NOMO-1 (cell line): ENCODE measurements at regions not wholly inside any gene's neighbourhood (a gene's known extent, or its start where the extent isn't known, plus 50 kb on each side); places are given as distances from the start of the nearest gene placed in this dataset.
A peak's percentile ranks its signal among the peaks of the same experiment; 100 is the strongest.
"Not testable (repeated sequence)": the region's sequence is repeated elsewhere in the genome, so short reads cannot be mapped to it uniquely, and the experiment has no call there.

ENCODE experiments used
- DNase-seq, 2 experiments: peaks; one replicate each; lab custom pipeline; 2025; ENCODE audit not compliant: unreplicated experiment in 2 of 2; lab: John Stamatoyannopoulos, UW

DNA sequence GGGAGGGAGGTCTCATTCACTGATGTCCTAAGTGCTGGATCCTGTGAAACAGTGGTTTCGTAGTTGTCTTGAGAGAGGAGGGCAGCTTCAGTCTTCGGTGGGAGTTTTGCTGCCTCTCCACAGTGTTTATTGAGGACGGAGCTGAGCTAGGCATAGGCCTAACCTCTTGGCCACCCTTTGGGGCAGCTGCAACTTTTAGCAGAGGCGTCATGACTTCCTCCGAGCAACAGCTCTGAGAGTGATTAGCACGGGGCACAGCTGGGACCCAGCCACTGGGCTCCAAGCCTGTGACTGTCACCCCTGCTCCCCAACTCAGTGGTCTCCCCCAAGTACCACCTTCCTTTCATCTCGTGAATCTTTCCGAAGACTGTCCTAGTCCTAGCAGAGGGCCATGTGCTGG lies 139.9 kb upstream of the NCOR2 start:
- DNase-seq: no peak

DNA sequence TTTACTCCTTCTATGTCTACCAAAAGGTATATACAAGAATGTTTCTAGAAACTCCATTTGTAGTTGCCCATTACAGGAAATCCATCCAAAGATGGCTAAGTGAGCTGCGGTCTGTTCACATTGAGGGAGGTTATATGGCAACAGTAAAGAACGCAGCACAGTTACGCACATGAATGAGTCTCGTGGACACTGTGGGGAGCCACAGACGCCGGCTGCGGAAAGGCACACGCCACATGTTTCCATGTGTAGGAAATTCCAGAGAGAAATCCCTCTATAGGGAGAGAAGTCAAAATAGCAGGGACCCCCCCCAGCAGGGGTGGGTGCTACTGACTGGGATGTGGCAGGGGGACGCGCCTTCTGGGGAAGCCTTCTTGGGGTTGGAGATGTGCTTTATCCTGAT lies 139.0 kb upstream of the NCOR2 start:
- DNase-seq: no peak

DNA sequence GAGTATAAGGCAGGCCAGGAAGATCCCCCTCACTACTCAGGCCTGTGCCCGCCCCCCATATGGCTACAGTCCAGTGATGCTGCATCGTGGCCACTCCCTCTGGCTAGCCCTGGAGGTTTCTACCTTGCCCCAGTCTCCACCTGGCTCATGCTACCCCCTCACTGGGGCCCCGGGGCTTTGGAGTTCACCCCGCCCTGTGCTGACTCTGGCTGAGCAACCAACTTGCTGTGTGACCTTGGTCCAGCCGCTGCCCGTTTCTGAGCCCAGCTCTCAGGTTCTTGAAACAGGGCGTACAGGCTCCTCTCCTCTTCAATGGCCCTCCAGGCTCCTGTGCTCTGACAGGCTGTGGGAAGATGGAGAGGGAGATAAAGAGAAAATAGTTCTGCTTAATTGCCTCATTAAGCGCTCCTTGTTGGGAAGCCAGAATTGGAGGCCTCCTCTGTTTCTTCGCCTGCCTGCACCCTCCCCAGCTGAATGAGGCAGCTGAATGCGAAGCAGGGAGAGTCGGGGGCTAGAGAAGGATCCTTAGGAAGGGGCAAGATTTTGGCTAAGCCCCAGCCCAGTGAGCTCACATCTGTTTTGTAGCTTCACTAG lies 138.2 kb upstream of the NCOR2 start:
- no peak for DNase-seq

DNA sequence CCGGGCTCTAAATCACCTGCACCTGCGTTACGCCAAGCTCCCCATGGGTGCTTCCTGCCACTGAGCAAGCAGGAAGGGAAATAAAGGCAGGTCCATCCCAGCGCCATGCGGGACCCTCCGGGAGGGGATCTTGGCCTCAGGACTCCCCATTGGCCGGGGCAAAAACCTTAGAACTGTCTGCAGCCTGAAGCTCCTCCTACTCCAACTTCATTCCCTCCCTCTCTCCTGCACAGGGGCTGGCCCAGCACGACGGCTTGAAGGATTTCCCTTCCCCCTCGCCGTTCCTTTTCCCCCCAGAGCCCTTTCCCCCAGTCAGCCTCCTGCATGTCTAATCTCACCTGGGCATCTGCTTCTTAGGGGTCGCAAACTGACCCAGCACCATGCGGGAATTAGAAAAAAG lies 137.2 kb upstream of the NCOR2 start:
- DNase-seq: no peak

DNA sequence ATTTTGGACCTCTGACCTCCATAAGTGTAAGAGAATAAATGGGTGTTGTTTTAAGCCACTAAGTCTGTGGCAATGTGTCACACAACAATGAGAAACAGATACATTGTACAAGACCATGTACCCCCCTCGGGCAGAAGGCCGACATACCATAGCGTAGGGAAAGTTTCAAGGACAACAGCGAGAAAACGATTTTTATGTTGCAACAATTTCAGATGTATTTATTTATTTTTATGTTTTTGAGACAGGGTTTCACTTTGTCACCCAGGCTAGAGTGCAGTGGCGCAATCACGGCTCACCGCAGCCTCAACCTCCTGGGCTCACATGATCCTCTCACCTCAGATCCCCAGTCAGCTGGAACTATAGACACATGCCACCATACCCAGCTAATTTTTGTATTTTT lies 136.4 kb upstream of the NCOR2 start:
- peak; percentile 55 to 74 for DNase-seq

DNA sequence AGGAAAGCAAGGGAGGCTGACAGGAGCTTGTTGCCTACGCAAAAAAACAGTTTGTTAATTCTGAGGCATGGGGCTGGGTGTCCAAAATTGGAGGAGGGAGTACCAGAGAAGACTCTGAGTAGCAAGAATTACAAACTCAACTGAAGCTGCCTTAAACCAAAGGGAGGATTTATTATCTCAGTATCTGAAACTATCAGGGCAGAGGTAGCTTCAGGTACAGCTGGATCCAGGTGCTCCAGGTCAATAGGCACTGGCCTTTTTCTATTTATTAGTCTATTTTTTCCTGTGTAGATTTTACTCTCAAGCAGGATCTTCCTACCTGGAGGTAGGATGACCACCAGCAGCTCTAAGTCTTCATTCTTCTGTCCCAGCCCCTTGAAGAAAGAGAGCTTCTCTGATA lies 135.3 kb upstream of the NCOR2 start:
- DNase-seq: no peak

DNA sequence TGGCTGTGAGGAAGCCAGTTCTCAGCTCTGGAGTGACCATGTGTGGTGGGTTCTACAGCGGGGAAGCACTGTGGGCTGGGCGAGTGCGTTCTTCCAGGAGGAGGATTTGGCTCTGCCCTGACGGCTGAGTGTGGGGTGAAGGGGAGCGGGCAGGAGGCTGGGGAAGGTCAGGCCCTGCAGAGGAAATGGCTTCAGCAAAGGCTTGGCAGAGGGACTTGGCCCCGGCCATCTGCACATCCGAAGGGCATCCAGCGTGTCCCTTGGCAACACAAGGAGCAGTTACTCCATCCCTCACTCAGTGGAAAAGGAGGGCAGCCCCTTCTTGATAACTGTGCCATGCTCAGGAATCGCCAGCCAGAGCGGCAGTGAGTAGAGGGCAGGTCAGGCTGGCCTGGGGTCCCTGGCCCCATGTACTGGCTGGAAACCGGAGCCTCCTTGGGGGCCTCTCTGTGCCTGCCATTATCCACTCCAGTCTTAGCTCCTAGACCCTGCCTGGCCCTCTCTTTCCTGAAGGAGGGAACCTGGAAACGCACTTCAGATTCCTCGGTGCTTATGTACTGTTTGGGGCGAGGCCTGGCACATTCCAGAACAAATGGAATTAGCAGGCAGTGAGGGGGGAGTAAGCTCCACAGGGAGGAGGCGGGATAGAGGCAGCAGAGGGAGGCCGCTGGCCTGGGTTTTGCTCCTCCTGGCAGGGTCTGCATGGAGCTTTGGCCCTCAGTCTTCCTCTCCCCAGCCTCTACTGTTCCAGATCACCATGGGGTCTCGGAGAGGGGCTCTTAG lies 133.6 kb upstream of the NCOR2 start:
- no peak for DNase-seq

DNA sequence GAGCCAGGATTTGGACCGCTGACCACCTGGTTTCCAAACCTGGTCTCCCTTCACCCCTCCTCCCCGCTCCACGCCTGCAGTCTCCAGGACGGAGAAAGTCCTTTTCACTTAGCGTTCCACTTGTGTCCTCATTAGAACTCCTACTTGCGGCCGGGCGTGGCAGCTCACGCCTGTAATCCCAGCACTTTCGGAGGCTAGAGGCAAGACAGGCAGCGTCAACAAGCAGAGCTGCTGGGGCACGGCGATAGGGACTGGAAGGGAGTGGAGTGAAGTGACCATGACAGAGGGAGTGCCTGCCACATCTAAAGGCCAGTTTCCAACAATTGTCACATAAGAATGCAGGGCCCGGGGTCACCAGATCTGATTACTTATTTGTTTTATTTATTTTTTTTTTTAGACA lies 132.5 kb upstream of the NCOR2 start:
- no peak for DNase-seq

DNA sequence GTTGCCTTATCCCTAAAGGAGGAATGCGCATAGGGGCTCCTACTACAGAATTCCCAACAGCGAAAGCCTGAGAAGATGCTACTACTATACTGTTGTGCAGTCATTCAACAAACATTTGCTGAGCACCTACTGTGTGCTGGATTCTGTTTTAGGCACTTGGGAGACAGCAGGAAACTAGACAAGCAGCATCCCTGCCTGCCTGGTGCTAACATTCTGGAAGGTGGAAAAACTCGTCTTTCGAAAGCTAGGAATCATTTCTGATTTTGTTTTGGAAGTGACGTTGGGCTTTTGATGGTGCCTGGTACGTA lies 131.5 kb upstream of the NCOR2 start:
- no peak for DNase-seq

DNA sequence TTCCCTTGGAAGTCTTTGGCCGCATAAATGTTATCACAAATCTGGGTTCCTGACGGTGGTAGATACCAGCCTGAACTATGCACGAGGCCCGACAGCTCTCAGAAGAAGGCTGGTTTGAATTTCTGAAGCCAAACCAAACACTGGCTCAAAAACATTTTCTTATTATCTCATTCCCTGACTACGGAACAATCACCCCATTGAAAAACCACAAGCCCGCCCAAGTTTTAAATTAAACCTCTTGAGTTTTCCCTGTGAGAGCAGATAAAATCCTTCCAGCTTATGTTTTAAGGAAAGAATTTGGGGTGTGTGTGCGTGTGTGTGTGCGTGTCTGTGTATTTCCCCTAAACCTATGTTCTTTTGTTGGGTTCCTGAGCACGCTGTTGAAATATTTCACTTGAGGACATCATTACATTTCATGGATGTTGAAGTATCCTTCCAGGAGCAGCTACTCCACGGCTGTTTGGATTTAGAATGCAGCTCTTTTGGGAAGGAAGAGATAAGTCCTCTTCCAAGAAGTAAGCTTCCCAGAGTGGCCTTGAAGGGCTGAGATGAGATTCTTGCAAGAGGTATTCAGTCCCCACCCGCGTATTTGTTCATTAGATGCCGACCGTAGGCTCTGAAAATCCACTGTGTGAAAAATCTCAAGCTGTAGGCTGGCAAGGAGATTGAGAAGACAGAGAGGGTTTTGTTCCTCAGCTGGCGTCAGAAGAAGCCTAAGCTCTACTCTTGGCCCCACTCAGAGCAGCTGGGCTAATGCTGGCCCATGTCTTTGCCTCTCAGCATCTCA lies 131.0 kb upstream of the NCOR2 start:
- DNase-seq: no peak

DNA sequence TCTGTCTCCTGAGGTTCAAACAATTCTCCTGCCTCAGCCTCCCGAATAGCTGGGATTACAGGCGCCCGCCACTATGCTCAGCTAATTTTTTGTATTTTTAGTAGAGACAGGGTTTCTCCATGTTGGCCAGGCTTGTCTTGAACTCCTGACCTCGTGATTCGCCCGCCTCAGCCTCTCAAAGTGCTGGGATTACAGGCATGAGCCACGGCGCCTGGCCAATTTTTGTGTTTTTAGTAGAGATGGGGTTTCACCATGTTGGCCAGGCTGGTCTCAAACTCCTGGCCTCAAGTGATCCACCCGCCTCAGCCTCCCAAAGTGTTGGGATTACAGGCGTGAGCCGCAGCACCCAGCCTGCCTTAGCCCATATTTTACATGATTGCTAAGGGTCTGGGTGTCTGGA lies 130.3 kb upstream of the NCOR2 start:
- not testable (repeated sequence) for DNase-seq

DNA sequence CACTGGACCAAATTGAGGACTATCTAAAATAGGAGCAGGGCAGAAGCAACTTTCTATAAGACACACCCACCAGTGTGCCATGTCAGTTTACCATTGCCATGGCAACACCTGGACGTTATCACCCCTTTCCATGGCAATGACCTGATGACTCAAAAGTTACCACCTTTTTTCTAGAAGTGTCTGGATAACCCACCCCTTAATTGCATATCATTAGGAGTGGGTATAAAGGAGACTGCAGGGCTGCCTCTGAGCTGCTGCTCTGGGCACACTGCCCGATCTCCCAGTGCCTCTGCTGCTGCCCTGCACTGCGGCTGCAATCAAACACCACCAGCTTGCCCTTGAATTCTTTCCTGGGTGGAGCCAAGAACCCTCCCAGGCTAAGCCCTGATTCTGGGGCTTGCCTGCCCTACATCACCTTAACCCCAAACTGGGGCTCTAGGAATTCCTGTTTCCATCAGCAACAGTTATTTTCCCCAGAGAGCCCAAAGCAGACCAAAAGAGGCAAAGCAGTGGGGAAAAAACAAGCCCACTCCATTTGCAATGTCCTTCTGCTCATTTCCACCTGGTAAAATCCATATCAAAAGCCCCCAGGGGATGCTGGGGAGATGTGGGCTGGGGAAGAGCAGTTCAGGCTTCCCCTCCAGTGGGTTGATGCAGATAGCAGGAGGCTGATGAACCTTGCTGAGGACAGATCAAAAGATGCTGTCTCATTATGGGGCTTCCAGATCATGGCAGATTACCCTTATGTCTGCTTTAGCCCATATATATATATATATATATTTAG lies 129.5 kb upstream of the NCOR2 start:
- DNase-seq: no peak

DNA sequence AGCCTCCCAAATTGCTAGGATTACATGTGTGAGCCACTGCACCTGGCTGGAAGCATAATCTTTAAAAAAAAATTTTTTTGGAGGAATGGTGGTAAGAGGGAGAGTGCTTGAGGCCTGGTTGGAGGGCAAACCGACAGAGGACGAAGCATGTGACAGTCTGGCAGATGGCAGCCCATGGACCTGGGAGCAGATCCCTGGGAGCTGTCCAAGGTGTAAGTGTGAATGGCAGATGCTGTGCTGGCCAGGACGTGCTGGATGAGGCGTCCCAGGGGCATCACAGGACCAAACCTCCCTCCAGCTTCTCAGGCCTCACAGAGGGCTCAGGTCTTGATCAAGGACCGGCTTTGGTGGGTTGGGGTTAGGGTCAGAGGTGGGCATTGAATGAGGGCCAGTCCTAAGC lies 128.4 kb upstream of the NCOR2 start:
- no peak for DNase-seq

DNA sequence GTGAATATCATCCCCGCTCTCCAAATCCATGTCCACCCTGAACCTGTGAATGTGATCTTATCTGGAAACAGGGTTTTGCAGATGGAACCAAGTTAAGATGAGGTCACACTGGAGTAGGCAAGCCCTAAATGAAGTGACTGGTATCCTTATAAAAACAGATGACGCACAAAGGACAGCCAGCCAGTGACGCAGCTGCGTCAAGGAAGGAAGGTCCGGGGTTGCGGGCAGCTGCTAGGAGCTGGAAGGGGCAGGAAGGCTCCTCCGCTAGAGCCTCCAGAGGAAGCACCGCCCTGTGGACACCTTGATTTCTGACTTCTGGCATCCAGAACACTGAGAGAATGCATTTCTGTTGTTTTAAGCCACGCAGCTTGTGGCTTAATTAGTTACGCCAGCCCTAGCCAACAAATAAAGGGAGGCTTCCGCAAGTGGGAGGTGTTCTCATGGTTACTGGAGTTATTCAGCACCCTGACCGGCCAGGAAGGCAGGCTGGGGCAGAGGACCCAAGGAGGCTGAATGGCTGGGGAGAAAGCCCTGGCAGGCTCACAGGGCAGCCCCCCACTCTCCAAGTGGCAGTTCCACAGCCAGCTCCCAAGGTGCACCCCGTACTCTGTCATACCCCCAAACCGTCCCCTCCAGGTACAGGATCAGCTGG lies 127.6 kb upstream of the NCOR2 start:
- DNase-seq: no peak

DNA sequence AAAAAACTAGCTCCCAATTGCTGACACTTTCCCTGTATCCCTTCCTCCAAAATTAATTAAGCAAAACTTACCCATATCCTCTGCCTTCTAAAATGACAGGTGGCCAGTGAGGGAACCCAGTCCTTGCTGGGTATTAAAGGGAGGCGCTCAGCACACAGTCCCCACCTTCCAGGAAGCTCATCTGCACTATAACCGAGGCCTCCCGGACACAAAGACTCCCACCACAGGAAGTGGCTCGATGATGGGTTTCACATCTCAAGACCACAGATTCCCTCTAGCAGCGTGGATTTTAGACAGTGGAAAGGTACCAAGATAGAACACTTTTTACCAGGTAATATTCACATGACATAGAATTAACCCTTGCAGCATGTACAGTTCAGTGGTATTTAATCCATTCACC lies 126.8 kb upstream of the NCOR2 start:
- DNase-seq: peak; percentile 60 to 66

DNA sequence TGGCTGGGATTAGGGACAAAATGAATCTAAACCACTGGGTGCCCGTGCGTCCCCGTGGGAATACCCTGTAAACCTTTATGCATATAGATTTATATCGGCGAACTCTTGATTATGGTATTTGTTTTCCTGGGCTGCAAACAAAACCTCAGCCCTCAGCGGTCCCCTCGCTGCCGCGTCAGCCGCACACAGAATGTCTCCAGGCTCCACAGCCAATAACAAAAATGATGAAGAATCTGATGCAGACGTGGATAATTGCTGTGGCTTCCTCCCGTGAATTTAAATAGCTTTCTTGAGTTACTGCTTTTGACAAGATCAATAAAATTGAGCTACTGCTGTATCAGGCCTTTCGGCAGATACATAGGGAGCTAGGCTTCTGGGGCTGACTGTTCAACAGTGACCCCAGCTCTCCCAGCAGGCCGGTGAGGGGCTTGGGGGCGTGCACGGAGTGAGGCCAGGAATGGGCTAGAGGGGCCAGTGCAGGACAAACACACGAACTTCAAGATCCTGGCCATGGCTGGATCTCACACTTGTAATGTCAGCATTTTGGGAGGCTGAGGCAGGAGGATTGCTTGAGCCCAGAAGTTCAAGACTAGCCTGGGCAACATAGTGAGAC lies 125.8 kb upstream of the NCOR2 start:
- peak in 1 of 2 experiments; percentile 40 for DNase-seq

DNA sequence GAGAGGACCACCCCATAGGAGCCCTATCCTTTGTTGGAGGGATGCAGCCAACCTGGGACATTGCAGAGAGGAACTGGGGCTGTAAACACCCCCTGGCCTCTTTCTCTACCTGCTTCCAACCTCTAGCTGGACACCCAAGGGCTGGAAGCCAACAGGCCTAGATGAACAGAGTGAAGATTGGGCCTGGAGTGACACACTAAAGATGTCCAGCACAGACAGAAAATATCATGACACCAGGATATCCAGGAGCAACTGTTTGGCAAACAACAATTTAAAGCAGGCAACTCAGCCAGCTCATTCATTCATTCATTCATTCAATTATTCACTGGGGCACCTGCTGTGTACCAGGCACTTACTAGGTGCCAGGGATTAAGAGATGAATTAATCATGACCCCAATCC lies 125.0 kb upstream of the NCOR2 start:
- no peak for DNase-seq

DNA sequence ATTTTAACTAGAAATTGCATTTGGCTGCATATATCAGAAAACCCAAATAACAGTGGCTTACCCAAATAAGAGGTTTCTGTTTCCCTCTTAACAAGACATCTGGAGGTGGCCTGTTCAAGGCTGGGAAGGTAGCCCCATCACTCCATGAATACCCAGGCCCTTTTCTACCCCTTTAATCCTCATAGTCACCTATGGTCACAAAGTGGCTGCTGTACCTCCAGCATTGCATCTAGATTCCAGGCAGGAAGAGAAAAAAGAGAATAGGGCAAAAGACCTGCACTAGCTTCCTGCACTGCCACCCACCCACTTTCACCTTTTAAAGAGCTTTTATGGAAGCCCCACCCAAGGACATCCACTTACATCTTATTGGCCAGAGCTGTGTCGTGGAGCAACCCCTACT lies 124.0 kb upstream of the NCOR2 start:
- DNase-seq: no peak

DNA sequence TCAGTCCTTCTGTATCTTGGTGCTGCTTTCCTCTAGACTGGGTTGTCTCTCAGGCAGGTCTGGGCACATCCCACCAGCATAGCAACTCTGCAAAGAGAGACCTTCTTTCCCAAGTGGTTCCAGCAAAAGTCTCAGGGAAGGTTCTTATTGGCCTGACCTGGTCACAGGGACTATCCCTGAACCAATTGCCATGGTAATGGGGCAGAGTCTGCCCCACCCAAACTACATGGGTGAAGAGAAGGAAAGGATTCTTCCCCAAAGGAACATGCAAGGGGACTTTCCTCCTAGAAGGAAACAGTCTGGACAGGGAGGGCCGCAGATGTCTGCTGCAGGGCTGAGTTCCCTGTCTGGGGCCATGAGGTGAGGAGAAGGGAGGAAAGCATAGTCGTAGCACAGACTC lies 122.2 kb upstream of the NCOR2 start:
- DNase-seq: no peak

DNA sequence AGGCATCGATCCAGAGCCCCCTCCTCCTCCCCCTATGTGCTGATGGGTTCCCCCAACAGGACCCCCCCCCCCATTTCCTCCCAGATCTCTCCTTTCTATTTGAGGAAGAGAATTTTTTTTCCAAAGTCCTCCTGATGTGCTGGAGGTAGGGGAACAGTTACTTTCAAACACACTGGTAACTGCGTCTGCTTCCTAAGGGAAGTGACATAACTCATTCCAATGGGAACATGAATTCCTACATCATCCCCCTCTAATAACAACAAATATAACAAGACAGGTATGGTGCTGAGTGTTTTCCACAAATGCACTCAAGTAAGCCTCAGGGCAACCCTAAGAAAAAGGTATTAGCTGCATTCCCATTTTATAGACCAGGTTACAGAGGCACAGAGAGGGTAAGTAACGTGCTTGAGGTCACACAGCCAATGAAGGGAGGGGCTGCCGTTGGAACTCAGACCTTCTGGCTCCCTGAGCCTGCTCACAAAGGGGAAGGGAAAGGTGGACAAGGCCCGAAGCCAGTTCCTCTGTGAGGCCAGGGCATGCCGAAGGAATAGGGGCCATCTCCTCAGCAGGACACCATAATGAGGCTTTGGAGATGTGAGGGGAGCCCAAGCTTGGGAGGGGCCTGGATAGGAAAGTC lies 121.1 kb upstream of the NCOR2 start:
- no peak for DNase-seq
